ENCODE measurements at regions not wholly inside any gene's neighbourhood (a gene's known extent, or its start where the extent isn't known, plus 50 kb on each side); places are given as distances from the start of the nearest gene placed in this dataset.

- TF ChIP-seq, protein P1, sequence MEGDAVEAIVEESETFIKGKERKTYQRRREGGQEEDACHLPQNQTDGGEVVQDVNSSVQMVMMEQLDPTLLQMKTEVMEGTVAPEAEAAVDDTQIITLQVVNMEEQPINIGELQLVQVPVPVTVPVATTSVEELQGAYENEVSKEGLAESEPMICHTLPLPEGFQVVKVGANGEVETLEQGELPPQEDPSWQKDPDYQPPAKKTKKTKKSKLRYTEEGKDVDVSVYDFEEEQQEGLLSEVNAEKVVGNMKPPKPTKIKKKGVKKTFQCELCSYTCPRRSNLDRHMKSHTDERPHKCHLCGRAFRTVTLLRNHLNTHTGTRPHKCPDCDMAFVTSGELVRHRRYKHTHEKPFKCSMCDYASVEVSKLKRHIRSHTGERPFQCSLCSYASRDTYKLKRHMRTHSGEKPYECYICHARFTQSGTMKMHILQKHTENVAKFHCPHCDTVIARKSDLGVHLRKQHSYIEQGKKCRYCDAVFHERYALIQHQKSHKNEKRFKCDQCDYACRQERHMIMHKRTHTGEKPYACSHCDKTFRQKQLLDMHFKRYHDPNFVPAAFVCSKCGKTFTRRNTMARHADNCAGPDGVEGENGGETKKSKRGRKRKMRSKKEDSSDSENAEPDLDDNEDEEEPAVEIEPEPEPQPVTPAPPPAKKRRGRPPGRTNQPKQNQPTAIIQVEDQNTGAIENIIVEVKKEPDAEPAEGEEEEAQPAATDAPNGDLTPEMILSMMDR (IDR thresholded peaks at IDR 0.05), result no peak
- TF ChIP-seq EZH2 (IDR thresholded peaks at IDR 0.05; ENCODE audit: borderline replicate concordance, insufficient read depth, low read depth, low read length, poor library complexity, severe bottlenecking), result no peak
These were observed 797.6 kb upstream of the AADAT start for GRCh38 chr4:170887396-170887795.
